ENCODE measurements at regions not wholly inside any gene's neighbourhood (a gene's known extent, or its start where the extent isn't known, plus 50 kb on each side); places are given as distances from the start of the nearest gene placed in this dataset.

GRCh38 chr2:5235701-5236100 lies 456.5 kb upstream of the SOX11 start:
- DNase-seq (ENCODE audit: low read depth), result no peak
- TF ChIP-seq, protein P1, sequence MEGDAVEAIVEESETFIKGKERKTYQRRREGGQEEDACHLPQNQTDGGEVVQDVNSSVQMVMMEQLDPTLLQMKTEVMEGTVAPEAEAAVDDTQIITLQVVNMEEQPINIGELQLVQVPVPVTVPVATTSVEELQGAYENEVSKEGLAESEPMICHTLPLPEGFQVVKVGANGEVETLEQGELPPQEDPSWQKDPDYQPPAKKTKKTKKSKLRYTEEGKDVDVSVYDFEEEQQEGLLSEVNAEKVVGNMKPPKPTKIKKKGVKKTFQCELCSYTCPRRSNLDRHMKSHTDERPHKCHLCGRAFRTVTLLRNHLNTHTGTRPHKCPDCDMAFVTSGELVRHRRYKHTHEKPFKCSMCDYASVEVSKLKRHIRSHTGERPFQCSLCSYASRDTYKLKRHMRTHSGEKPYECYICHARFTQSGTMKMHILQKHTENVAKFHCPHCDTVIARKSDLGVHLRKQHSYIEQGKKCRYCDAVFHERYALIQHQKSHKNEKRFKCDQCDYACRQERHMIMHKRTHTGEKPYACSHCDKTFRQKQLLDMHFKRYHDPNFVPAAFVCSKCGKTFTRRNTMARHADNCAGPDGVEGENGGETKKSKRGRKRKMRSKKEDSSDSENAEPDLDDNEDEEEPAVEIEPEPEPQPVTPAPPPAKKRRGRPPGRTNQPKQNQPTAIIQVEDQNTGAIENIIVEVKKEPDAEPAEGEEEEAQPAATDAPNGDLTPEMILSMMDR (IDR thresholded peaks at IDR 0.05; ENCODE audit: low read length, missing control alignments), result no peak
- H3K4me3 ChIP-seq (replicated peaks; ENCODE audit: low read depth, low read length), result no peak overlapping the region

GRCh38 chr2:5236249-5236648 lies 455.9 kb upstream of the SOX11 start:
- TF ChIP-seq, protein P1 (IDR thresholded peaks at IDR 0.05; ENCODE audit: low read length, missing control alignments), result no peak
- no peak for DNase-seq (ENCODE audit: low read depth)
- no peak overlapping the region for H3K4me3 ChIP-seq (replicated peaks; ENCODE audit: low read depth, low read length)

GRCh38 chr2:5242751-5243150 lies 449.4 kb upstream of the SOX11 start:
- DNase-seq (ENCODE audit: low read depth), result no peak
- TF ChIP-seq, protein P1 (IDR thresholded peaks at IDR 0.05; ENCODE audit: low read length, missing control alignments), result no peak
- H3K4me3 ChIP-seq (replicated peaks; ENCODE audit: low read depth, low read length), result no peak overlapping the region

DNA sequence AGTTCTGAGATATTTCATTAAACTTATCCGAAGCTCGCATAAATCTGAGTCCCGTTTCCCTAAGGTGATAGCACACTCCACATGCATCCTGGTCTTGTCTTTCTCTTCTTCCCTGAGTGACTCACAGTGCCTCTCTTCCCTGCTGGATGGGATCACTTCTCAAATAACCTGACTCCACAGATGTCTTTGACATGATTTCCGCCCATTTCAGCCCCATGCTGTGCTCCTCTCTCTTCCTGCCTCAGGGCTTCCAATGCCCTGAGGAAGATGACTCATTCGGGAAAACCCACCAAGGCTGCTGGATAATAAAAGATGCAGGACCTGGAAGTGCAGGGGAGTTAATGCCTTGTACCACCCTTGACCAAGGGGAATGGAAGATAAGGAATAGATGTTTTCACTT lies 441.7 kb upstream of the SOX11 start:
- H3K4me3 ChIP-seq (replicated peaks; ENCODE audit: low read depth, low read length), result no peak overlapping the region
- no peak for DNase-seq (ENCODE audit: low read depth)
- TF ChIP-seq, protein P1 (IDR thresholded peaks at IDR 0.05; ENCODE audit: low read length, missing control alignments), result no peak

GRCh38 chr2:5253263-5253662 lies 438.9 kb upstream of the SOX11 start:
- TF ChIP-seq, protein P1 (IDR thresholded peaks at IDR 0.05; ENCODE audit: low read length, missing control alignments), result no peak
- no peak overlapping the region for H3K4me3 ChIP-seq (replicated peaks; ENCODE audit: low read depth, low read length)
- DNase-seq (ENCODE audit: low read depth), result no peak

DNA sequence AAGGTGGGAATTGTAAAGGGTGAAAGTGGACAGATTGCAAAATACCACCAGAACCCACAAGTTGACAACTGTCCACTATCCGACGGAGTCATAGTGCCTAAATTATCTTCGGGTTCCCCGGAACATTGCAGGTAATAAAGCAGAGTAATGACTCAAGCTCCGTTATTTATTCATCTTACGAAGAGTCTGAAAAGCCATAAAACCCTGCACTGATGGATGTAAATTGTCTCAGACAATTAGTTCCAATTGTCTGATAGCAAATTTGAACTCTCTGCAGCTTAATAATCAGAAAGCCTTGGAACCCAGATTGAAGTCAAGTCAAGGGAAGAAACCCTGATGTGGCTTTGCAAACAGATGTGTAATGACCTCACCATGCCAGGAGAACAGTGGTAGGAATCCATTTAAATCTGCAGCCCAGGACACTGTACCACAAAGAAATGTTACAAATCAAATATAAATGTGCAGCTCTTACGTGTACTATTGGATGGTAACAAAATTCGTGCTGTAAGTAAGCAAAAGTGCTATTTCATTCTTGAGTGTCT lies 437.3 kb upstream of the SOX11 start:
- TF ChIP-seq, protein P1 (IDR thresholded peaks at IDR 0.05; ENCODE audit: low read length, missing control alignments), result no peak
- H3K4me3 ChIP-seq (replicated peaks; ENCODE audit: low read depth, low read length), result no peak overlapping the region
- DNase-seq (ENCODE audit: low read depth), result no peak

GRCh38 chr2:5263291-5263690 lies 428.9 kb upstream of the SOX11 start:
- H3K4me3 ChIP-seq (replicated peaks; ENCODE audit: low read depth, low read length), result no peak overlapping the region
- TF ChIP-seq, protein P1 (IDR thresholded peaks at IDR 0.05; ENCODE audit: low read length, missing control alignments), result no peak
- no peak for DNase-seq (ENCODE audit: low read depth)

Data from fibroblast of pulmonary artery (primary cell).